Gastroesophageal sphincter (tissue), 4 donors: ENCODE measurements at regions not wholly inside any gene's neighbourhood (a gene's known extent, or its start where the extent isn't known, plus 50 kb on each side); places are given as distances from the start of the nearest gene placed in this dataset.
"Not testable (repeated sequence)": the region's sequence is repeated elsewhere in the genome, so short reads cannot be mapped to it uniquely, and the experiment has no call there.

Experiments used
- ATAC-seq: fragments of 150-250 bp; one replicate; pipeline ENCODE4 v1.9.1; 2016; ENCODE audit warnings: mild to moderate bottlenecking, moderate library complexity
- H3K27ac ChIP-seq, 4 donors: fragments of 200-600 bp; sonication (generic) in 3 of 4; 1 replicate in 3 of 4; 2 replicates in 1 of 4; pipeline ENCODE4 v1.5.1; 2016 to 2019
- H3K27me3 ChIP-seq: fragments of 200-600 bp; sonication (generic); one replicate; pipeline ENCODE4 v1.5.1; 2019
- H3K36me3 ChIP-seq, 2 donors: fragments of 200-600 bp; sonication (generic); one replicate each; pipeline ENCODE4 v1.5.1; 2019; ENCODE audit warnings: control low read depth in 1 of 2
- H3K4me1 ChIP-seq, 3 donors: fragments of 200-600 bp; sonication (generic); 1 replicate in 2 of 3; 2 replicates in 1 of 3; pipeline ENCODE4 v1.5.1; 2016 to 2019; ENCODE audit warnings: control low read depth in 2 of 3
- H3K4me3 ChIP-seq, 2 donors: fragments of 200-600 bp; sonication (generic); one replicate each; pipeline ENCODE4 v1.5.1; 2019; ENCODE audit warnings: mild to moderate bottlenecking in 1 of 2, moderate library complexity in 1 of 2
- H3K9me3 ChIP-seq, 3 donors: fragments of 200-600 bp; sonication (generic); one replicate each; pipeline ENCODE4 v1.5.1; 2017 to 2019; ENCODE audit warnings: control low read depth in 2 of 3
- CTCF ChIP-seq, 4 experiments: fragments of 200-600 bp in 2 of 4; fragments of 450-650 bp in 2 of 4; sonication (generic) in 1 of 4; IDR thresholded peaks; one replicate each; pipeline ENCODE4 v1.5.1; 2017 to 2019; ENCODE audit warnings: antibody characterized with exemption in 4 of 4, mild to moderate bottlenecking in 2 of 4, moderate library complexity in 2 of 4
- EP300 ChIP-seq: sonication (generic); formaldehyde crosslinking; IDR thresholded peaks from one replicate; pipeline ENCODE4 v1.6.1; 2017; ENCODE audit warnings: antibody characterized with exemption, mild to moderate bottlenecking
- POLR2A ChIP-seq, 2 donors: fragments of 450-650 bp; IDR thresholded peaks; one replicate each; pipeline ENCODE4 v1.6.1; 2017; ENCODE audit warnings: antibody characterized with exemption in 2 of 2, mild to moderate bottlenecking in 2 of 2, moderate library complexity in 1 of 2
- POLR2AphosphoS5 ChIP-seq: sonication (generic); formaldehyde crosslinking; IDR thresholded peaks from one replicate; pipeline ENCODE4 v1.6.1; 2017; ENCODE audit warnings: antibody characterized with exemption
- WGBS, 2 donors: methylation state at CpG; one replicate each; pipeline ENCODE4 v1.1.5; 2018; ENCODE audit warnings: low coverage in 1 of 2; 5-methylcytosine and 5-hydroxymethylcytosine counted together

- H3K27ac ChIP-seq = no peak overlapping the region
- no peak overlapping the region for H3K4me3 ChIP-seq
- TF ChIP-seq POLR2A (IDR thresholded peaks at IDR 0.05) (no peak), POLR2AphosphoS5 (no peak), CTCF (IDR thresholded peaks at IDR 0.05) (no peak), EP300 (no peak)
- H3K36me3 ChIP-seq = no peaks in the 10 kb centered on the region
- H3K27me3 ChIP-seq = no peaks in the 10 kb centered on the region
- H3K9me3 ChIP-seq = no peaks in the 10 kb centered on the region
- H3K4me1 ChIP-seq = no peaks in the 10 kb centered on the region
- ATAC-seq = no peak
Observed at GRCh38 chr7:110448918-110449317, 642.0 kb upstream of the LRRN3 start.

DNA sequence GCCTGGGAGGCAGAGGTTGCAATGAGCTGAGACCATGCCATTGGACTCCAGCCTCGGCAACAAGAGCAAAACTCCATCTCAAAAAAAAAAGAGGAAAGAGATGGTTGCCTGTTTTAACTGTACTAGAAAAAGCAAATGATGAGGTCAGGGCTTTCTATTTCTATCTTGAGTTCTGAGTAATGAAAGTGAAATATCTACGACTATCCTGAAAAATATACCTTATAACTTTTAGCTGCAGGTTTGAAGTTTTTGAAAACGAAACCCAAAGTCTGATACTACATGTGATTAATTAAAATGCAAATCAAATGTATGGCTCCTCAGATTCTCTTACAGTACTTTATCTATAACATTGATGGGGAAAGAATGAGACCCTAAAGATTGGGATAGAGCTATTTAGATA lies 636.2 kb upstream of the LRRN3 start:
- H3K27ac ChIP-seq = no peak overlapping the region
- H3K9me3 ChIP-seq = no peaks in the 10 kb centered on the region
- H3K27me3 ChIP-seq = no peaks in the 10 kb centered on the region
- no peaks in the 10 kb centered on the region for H3K36me3 ChIP-seq
- no peak for ATAC-seq
- no peaks in the 10 kb centered on the region for H3K4me1 ChIP-seq
- H3K4me3 ChIP-seq = no peak overlapping the region
- 68 to 82% methylated on average over 2 to 3 of the region's 3 CpGs for whole genome bisulfite sequencing, 2 donors
- TF ChIP-seq POLR2AphosphoS5 = no peak
- no peak for TF ChIP-seq EP300
- no peak for TF ChIP-seq CTCF (IDR thresholded peaks at IDR 0.05)
- TF ChIP-seq POLR2A (IDR thresholded peaks at IDR 0.05) = no peak

DNA sequence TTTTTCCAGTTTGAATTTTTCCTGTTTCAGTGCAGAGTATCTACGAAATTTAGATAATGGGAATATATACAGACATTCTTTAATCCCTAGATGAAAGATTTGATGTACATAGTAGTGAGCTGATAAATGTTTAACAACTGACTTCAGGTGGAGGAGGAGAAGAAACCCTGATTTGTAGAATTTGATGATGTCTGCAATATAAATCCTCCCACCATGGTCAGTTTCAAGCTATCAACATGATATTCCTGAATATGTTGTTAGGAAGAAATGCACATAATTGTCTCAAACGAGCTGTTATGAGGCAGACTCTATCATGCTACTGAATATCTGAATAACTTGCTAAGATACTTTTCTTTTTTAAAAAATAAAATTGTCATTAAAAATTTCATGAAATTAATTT lies 629.3 kb upstream of the LRRN3 start:
- Histone ChIP-seq H3K27ac (no peak overlapping the region), H3K27me3 (no peaks in the 10 kb centered on the region), H3K36me3 (no peaks in the 10 kb centered on the region), H3K4me1 (no peaks in the 10 kb centered on the region), H3K9me3 (no peaks in the 10 kb centered on the region), H3K4me3 (no peak overlapping the region)
- WGBS, 2 donors = 50 to 75% methylated on average over 2 of the region's 2 CpGs
- no peak for TF ChIP-seq POLR2A (IDR thresholded peaks at IDR 0.05)
- ATAC-seq = no peak

GRCh38 chr7:110470420-110470819 lies 620.5 kb upstream of the LRRN3 start:
- Histone ChIP-seq H3K4me3 (no peak overlapping the region), H3K27me3 (no peaks in the 10 kb centered on the region), H3K9me3 (no peaks in the 10 kb centered on the region), H3K36me3 (no peaks in the 10 kb centered on the region), H3K27ac (no peak overlapping the region), H3K4me1 (no peaks in the 10 kb centered on the region)
- ATAC-seq = no peak
- TF ChIP-seq CTCF (IDR thresholded peaks at IDR 0.05) (no peak), POLR2AphosphoS5 (no peak), POLR2A (IDR thresholded peaks at IDR 0.05) (no peak), EP300 (no peak)

- H3K4me1 ChIP-seq, ATAC-seq, H3K27ac ChIP-seq, H3K36me3 ChIP-seq, H3K4me3 ChIP-seq, H3K27me3 ChIP-seq, H3K9me3 ChIP-seq: not testable (repeated sequence)
- 75 to 94% methylated on average over 3 to 4 of the region's 7 CpGs for WGBS, 2 donors
Observed at GRCh38 chr7:110472419-110472818, 618.5 kb upstream of the LRRN3 start.

GRCh38 chr7:110480964-110481363 lies 610.0 kb upstream of the LRRN3 start:
- ATAC-seq = no peak
- TF ChIP-seq EP300 = no peak
- no peak for TF ChIP-seq POLR2A (IDR thresholded peaks at IDR 0.05)
- TF ChIP-seq CTCF (IDR thresholded peaks at IDR 0.05) = no peak
- no peak for TF ChIP-seq POLR2AphosphoS5
- WGBS, 2 donors = 60% methylated on average over 1 of the region's 2 CpGs; no CpG with 5 or more reads in 1 of the 2 donors
- no peaks in the 10 kb centered on the region for H3K27me3 ChIP-seq
- H3K27ac ChIP-seq = no peak overlapping the region
- H3K4me3 ChIP-seq = no peak overlapping the region
- H3K9me3 ChIP-seq = peaks cover 0 to 9% (median 0%) of the 10 kb centered on the region in 3 donors
- H3K4me1 ChIP-seq = no peaks in the 10 kb centered on the region
- no peaks in the 10 kb centered on the region for H3K36me3 ChIP-seq
